HG03521 (cell line): ENCODE measurements at regions not wholly inside any gene's neighbourhood (a gene's known extent, or its start where the extent isn't known, plus 50 kb on each side); places are given as distances from the start of the nearest gene placed in this dataset.

Experiments
- ATAC-seq: cut with Tn5 transposase; IDR thresholded peaks from one replicate; pipeline ENCODE4 v1.9.1; 2021; ENCODE audit warnings: mild to moderate bottlenecking, moderate library complexity; ENCODE audit not compliant: unreplicated experiment

GRCh38 chr13:110965038-110965754 lies 50.3 kb upstream of the ANKRD10 start:
- peak; percentile 88 for ATAC-seq
